ENCODE measurements at regions not wholly inside any gene's neighbourhood (a gene's known extent, or its start where the extent isn't known, plus 50 kb on each side); places are given as distances from the start of the nearest gene placed in this dataset.

- peak; percentile 32 for DNase-seq
These were observed 279.9 kb upstream of the RUNX1 start for GRCh38 chr21:35328856-35329455.

DNA sequence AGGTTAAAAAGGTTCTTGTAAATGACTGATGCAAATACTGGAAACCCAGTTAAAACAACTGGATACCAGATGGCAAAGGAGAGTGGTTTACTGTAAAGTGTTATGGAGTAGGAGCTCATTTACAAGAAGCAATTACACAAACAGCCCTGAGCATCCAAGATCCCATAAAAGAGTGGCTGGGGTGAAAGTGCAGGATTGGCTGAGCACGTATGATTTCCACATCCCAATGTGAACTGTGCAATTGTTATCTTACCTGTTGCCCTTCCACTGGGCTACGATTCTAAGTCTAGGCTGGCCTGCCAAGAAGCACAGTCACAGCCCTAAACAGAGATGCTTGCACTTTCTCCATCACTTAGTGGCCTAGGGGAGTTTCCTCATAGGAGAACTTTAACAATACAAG, 277.6 kb upstream of the RUNX1 start:
- DNase-seq, result no peak

GRCh38 chr21:35325953-35326352, 276.9 kb upstream of the RUNX1 start:
- DNase-seq, result no peak

- no peak for DNase-seq
These were observed 275.5 kb upstream of the RUNX1 start for GRCh38 chr21:35324372-35325220.

DNA sequence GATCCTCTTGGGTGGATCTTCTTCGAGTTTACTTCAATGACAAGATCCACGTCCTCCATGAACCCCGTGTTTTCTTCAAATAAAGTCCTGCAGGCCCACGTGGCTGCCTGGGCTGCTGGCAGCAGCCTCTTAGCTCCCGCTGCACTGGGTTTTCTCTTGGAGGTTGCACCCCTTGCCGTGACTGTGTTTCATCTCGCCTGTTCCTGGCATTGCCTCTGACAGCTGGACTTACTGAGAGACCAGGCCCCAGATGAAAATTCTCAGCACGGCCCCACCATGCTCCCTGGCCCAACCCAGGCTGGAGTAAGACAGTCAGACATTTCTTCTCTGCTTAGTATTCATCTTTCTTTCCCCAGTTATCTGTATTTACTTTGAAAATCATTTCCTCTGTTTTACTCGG, 274.8 kb upstream of the RUNX1 start:
- DNase-seq, result no peak

DNA sequence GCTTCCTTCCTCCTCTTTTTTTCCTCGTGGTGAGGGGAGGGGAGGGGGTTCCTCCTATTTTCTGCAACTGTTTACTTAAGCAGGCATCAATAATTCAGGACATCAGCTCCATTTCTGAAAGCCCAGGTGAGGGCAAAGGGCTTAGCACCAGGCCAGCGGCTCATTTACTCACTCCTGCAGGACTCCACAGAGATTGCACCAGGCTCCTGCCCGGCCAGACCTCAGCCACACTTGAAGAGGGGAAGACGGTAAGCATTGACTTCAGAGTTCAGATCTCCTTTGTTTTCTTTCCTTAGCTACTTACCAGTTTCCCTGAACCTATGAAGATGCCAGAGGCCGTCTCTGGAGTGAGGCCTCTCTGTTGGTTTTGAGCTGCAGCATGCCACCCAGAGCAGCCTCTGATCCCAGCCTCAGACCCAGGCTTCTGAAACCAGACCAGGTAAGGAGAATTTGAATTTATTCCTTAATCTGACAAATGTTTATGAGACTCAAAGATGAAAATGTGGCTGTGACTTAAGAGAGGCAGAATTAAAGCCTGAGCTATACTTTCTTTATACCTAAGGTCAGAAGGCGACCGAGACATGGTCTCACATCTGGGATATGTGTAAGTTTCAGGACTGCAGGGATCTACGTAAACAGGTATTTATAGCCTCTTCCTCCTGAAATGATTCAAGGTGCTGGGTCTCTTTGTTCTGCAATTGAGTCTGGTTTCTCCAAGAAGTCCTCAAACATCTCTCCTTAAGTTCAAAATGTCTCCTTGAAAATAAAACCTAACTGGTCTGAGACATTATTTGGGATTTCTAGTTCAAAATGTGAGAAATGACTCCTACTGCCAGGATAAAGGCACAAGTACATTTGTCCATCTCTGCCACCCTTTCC, 272.5 kb upstream of the RUNX1 start:
- DNase-seq, result no peak

GRCh38 chr21:35319684-35320283, 270.7 kb upstream of the RUNX1 start:
- DNase-seq, result no peak

GRCh38 chr21:35316933-35317332, 267.8 kb upstream of the RUNX1 start:
- DNase-seq, result no peak

- no peak for DNase-seq
These were observed 267.4 kb upstream of the RUNX1 start for GRCh38 chr21:35316456-35316855.

DNA sequence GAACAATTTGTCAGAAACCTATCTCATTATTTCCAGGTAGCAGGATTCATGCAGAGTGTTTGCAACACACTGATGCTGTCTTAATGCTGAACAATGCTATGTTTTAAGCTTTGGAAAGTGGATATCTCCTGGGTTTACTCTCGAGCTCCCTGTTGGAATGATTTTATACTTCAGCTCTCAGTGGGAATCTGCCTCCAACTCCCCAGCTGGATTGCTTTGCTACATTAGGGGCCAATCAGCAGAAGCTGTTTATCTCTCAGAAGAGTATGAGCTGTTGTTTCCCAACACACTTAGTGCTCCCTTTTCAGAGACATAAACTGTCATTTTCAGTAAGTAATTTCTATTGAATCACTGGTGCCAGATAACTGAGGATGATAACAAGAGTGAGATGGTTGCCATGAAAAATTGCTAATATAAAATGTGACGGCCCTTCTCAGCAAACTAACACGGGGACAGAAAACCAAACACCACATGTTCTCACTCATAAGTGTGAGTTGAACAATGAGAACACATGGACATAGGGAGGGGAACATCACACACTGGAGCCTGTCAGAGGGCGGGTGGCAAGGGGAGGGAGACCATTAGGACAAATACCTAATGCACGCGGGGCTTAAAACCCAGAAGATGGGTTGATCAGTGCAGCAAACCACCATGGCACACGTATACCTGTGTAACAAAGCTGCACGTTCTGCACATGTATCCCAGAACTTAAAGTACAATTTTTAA, 265.9 kb upstream of the RUNX1 start:
- no peak for DNase-seq

GRCh38 chr21:35311985-35312384, 262.9 kb upstream of the RUNX1 start:
- DNase-seq, result no peak

DNA sequence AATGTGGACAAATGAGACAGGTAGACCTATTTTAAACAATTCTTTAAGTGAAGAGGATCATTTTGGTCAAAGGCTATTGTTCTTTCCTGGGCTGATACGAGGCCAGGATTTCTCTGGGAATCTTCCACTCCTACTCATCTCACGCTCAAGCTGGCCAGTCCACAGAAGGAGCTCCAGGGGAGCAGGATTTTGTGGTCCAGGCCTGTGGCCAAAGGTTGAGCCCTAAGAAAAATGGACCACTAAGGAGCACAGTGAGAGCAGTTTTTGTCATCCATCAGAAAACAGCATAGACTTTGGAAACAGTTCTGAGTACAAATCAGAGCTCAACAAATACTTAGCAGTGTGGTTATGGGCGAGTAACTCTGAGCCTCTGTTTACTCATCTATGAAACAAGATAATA, 260.2 kb upstream of the RUNX1 start:
- no peak for DNase-seq

GRCh38 chr21:35303085-35303484, 254.0 kb upstream of the RUNX1 start:
- DNase-seq, result no peak

DNA sequence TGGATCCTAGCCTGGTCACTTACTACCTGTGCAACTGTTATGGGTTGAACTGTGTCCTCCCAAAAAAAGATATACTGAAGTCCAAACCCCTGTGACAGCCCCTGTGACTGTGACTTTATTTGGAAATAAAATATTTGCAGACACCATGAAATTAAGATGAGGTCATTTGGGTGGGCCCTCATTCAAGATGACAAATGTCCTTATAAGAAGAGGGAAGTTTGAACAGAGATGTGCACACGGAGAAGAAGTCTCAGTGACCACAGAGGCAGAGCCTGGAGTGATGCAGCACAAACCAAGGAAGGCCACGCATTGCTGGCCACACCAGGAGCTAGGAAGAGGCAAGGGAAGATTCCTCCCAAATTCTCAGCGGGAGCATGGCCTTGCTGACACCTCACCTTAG, 249.7 kb upstream of the RUNX1 start:
- no peak for DNase-seq

GRCh38 chr21:35297665-35298064, 248.6 kb upstream of the RUNX1 start:
- DNase-seq, result no peak

DNA sequence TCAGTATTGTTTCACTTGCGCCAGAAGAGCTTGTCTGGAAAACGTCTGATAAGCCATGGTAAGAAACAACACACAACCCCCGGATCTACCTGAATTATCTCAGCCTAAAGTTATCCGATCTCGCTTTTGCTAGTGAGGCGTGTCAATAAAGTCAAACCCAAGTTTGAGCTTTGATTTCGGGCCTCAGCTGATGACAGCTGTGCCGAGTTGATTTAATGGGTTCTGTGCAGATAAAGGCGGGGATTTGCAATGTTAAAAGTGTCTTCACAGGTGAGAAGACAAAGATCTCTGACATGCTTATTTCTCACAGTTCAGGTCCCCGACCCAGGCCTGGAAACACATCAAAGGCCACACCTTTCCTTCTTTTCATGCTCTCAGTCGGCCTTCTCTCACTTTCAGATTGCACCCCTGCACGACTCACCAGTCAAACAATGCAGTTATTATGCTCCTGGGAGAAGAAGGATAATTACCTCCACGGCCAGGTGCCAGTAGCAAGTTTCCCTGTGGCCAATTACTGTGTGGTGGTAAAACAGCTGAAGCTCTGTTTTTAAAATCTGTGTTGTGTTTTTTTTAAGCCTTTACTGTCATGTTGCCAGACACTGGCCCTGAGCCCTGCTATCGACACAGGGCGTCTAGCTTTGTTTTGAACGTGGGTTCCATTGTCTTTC, 245.3 kb upstream of the RUNX1 start:
- peak; percentile 95 for DNase-seq

DNA sequence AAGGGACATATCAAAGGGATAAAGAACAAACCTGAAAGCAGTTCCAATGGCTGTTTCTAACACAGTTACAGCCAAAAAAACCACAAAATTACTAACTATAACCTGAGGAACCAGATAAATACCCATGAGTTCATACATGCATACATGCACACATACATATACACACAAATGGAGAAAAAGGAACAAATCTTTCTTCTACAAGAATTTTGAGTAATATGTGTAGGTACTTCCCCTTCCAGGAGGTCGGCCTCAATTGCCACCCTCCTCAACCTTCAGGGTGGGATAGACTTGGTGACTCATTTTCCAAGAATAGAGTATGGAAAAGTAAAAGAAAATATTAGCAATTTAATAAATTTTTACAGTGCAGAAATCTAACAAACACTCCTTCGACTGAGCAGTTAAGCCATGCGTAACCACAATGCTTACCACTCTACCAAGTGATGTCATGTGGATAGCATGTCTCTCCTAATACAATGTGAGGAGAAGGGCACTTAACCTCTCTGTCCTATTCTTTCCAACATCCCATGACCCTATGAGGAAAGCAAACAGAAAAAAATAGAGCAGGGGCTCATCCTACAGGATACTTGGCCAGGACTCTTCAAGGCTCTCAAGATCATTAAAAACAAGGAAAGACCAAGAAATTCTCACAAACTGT, 243.0 kb upstream of the RUNX1 start:
- DNase-seq, result peak; percentile 39

DNA sequence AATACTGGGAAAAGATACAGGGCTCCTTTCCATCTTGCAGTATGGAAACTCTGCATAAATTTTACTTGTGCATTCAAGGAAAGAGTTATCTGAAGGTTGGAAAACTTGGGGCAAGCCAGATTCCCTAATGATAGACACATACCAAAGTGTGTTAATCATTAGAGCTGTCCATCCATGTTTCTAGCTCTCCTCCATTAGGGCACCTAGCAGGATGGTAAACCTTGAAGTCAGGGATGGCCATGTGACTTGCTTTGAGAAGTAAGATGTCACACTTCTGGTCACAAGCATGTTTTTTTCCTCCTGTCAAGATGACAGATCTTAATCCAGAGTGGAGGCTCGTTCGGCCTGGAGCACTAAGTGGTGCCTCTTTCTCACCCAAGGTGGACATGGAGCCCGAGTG, 241.9 kb upstream of the RUNX1 start:
- no peak for DNase-seq

- DNase-seq, result no peak
These were observed 239.1 kb upstream of the RUNX1 start for GRCh38 chr21:35288238-35288637.

- no peak for DNase-seq
These were observed 235.1 kb upstream of the RUNX1 start for GRCh38 chr21:35284199-35284598.

GRCh38 chr21:35282944-35283343, 233.8 kb upstream of the RUNX1 start:
- no peak for DNase-seq
